ENCODE measurements at regions not wholly inside any gene's neighbourhood (a gene's known extent, or its start where the extent isn't known, plus 50 kb on each side); places are given as distances from the start of the nearest gene placed in this dataset.
"Not testable (repeated sequence)": the region's sequence is repeated elsewhere in the genome, so short reads cannot be mapped to it uniquely, and the experiment has no call there.

GRCh38 chr3:87867001-87867400 is 191.8 kb downstream of the CGGBP1 start:
- no peak for DNase-seq

GRCh38 chr3:87856126-87856525 is 202.7 kb downstream of the CGGBP1 start:
- DNase-seq = no peak

GRCh38 chr3:87855616-87856015 is 203.2 kb downstream of the CGGBP1 start:
- DNase-seq = no peak

- DNase-seq = no peak
Measured at GRCh38 chr3:87855211-87855610, 203.6 kb downstream of the CGGBP1 start.

GRCh38 chr3:87848003-87848402 is 210.8 kb downstream of the CGGBP1 start:
- peak; percentile 10 for DNase-seq

- DNase-seq = no peak
Measured at GRCh38 chr3:87837076-87837475, 221.7 kb downstream of the CGGBP1 start.

- no peak for DNase-seq
Measured at GRCh38 chr3:87836026-87836425, 222.8 kb downstream of the CGGBP1 start.

GRCh38 chr3:87835236-87835635 is 223.6 kb downstream of the CGGBP1 start:
- DNase-seq = no peak

- DNase-seq = no peak
Measured at GRCh38 chr3:87834327-87834726, 224.5 kb downstream of the CGGBP1 start.

GRCh38 chr3:87833039-87833377 is 225.8 kb downstream of the CGGBP1 start:
- DNase-seq = no peak

GRCh38 chr3:87828046-87828445 is 230.8 kb downstream of the CGGBP1 start:
- DNase-seq = no peak

- DNase-seq = no peak
Measured at GRCh38 chr3:87822563-87822962, 236.2 kb downstream of the CGGBP1 start.

GRCh38 chr3:87813503-87813902 is 245.3 kb downstream of the CGGBP1 start:
- not testable (repeated sequence) for DNase-seq

GRCh38 chr3:87811953-87812352 is 246.9 kb downstream of the CGGBP1 start:
- DNase-seq = no peak

GRCh38 chr3:87810452-87811016 is 248.3 kb downstream of the CGGBP1 start:
- DNase-seq = no peak

GRCh38 chr3:87805670-87806069 is 253.1 kb downstream of the CGGBP1 start:
- no peak for DNase-seq

- DNase-seq = no peak
Measured at GRCh38 chr3:87801409-87801808, 257.4 kb downstream of the CGGBP1 start.

- DNase-seq = no peak
Measured at GRCh38 chr3:87800516-87800915, 258.3 kb downstream of the CGGBP1 start.

GRCh38 chr3:87798567-87798947 is 260.2 kb downstream of the CGGBP1 start:
- no peak for DNase-seq

- no peak for DNase-seq
Measured at GRCh38 chr3:87797872-87798566, 260.8 kb downstream of the CGGBP1 start.

GRCh38 chr3:87796843-87797185 is 262.0 kb downstream of the CGGBP1 start:
- no peak for DNase-seq

GRCh38 chr3:87796137-87796842 is 262.5 kb downstream of the CGGBP1 start:
- DNase-seq = no peak

- DNase-seq = no peak
Measured at GRCh38 chr3:87795701-87796100, 263.1 kb downstream of the CGGBP1 start.

GRCh38 chr3:87793337-87793877 is 265.4 kb downstream of the CGGBP1 start:
- DNase-seq = no peak

All from NCI-H526 treated with DMSO at 0.1 percent for 48 hours (cell line).